Left renal pelvis (tissue), 4 donors: ENCODE measurements at regions not wholly inside any gene's neighbourhood (a gene's known extent, or its start where the extent isn't known, plus 50 kb on each side); places are given as distances from the start of the nearest gene placed in this dataset.

Experiments
- DNase-seq, 4 donors: peaks; one replicate each; pipeline ENCODE4 v3.0.0-alpha.2; 2013; ENCODE audit warnings: low read depth in 4 of 4, low spot score in 3 of 4

DNA sequence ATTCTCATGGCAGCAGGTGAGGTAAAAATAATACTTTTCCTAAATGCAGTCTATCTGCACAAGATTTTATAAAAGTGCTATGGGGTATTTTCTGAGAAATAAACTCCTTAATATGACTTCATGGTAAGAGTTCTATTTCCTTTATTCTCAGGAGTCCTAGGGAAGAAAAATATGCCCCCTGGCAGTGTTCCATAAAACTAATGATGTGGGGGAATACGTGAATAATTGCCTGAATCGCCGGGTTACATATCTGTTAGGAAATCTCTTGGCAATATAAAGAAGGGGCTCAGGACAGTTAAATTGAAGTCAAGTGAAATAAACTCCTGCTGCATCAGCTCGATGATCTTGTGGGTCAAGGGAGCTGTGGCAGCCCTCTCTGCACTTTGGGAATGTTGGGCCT lies 229.7 kb downstream of the MAFB start:
- DNase-seq, result no peak

DNA sequence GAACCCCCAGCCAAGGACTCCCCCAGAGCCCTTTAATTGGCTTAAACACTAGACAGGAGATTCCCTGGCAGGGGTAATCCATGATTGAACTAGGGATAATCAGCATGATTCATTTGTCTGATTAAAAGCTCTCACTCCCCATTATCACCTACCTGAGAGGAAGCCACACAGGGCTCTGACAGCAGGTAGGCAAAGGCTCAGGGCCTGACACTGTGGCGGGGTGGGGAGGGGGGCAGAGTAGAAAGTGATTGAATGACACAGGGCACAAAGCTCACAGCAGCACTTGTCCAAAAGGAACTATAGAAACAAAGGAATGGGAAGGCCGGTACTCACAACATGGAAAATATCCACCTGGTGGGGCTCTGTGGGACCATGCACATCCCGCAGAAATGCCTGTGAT lies 231.6 kb downstream of the MAFB start:
- no peak for DNase-seq

DNA sequence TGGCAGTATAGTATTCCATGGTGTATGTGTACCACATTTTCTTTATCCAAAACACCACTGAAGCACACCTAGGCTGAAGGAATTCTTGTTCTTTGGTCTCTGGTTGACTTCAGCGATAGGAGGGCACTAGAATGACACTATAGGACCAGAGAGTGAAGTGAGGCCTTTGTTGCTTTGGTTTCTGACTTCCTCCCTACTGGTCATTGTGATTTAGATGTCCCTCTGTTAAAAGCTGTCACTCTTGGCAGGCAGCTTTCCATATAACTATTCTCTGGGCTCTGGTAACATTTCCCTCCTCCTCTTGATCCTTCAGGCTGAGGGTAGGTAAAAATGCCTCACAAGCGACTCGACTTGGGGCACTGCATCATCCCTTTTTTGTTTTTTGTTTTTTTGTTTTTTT lies 236.3 kb downstream of the MAFB start:
- no peak for DNase-seq

DNA sequence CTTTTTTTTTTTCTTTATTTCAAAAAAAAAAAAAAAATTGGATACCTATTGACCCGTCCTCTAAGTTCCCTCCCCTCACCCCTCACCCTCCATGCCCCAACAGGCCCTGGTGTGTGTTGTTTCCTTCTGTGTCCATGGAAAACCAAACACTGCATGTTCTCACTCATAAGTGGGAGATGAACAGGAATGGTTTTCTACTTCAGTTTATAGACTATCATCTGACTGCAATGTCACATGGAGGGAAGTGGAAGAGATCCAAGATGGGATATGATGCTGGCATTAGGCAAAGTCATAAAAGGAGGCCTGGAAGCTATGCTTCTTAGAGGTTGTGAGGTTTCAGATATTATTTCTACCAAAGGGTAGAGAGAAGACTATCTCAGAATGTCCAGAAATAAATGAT lies 237.5 kb downstream of the MAFB start:
- DNase-seq, result no peak

DNA sequence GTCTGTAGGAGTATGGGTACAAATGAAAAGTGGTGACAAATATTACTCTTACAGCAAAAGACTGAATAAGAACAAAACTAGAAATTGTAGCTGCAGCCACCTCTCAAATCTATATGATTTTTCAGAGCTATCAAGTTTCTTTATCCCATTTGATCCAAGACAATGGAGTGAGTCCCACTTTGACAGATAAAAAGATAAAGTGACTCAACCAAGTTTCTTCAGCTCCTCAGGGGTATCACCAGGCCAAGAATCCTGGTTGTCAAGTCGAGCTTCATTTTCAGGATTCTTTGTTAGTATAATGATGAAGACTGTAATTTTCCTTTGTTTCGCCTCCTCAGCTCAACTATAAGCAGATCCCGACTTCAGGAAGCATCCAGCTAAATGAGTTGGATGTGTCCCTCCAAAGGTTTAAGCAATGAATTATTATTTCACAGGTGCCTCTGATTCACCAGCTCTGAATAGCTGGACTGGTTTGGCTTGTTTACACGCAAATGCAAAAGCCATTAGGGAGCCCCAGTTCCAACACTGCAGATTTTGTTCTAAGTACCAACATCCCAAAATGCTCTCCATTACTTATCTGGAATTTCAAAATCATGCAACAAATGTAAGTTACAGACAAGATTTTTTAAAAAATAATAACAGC lies 238.9 kb downstream of the MAFB start:
- DNase-seq, result no peak

DNA sequence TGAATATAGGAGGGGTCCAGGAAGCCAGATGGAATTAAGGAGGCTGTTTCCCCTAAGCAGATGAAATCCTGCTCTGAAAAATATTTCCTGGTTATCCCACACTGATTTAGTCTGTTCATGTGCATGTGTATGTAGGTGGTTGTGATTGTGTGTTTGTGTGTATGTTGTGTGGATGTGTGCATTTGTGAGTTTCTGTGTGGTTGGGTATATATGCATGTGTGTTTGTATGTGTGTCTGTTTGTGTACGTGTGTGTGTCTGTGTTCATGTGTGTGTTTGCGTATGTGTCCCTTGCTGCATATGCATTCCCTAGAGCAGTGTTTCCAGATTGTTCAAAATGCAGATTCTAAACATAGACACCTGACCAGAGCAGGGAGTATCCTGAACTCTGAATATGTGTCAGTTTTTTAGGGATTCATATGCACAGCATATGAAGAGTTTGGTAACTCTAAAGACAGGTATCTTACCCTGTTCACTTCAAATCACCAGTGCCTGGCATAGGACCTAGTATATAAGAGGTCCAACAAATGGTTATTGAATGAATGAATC lies 239.8 kb downstream of the MAFB start:
- DNase-seq, result no peak

DNA sequence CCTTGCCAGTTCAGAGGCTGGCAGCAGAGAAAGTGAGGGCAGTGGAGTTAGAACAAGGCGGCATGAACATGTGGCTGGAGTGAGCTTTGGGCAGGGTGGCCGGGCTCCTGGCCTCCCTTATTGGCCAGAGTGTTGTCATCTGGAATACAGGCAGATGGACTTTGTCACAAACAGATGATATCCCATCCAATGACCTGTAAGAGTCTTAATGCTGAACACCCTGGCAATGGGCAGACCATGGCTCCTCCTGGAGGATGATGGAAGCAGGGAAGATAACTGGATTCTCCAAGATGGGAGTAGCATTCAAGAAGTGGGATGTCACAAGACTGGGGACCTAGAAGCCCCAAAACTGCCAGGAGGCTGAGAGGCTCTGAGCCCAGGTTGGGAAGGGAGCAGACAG lies 242.1 kb downstream of the MAFB start:
- peak in 1 of 4 donors; percentile 29 for DNase-seq

DNA sequence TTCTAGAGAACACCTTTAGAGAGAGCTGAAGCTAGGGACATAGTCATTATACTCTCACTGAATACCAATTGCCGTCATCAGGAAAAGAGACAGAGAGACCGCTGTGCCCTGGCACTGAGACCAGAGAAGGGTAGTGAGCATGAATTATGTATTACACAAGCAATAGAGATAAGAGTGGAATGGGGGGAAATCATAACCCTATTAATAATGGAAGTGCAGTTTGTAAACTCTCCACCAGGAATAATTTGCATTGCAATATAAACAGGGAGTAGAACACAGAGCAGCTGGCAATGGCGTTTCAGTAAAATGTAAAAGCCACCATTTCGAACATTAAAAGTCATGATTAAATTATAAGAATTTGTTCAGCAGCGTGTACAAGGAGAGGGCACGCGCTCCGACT lies 244.5 kb downstream of the MAFB start:
- DNase-seq, result no peak

DNA sequence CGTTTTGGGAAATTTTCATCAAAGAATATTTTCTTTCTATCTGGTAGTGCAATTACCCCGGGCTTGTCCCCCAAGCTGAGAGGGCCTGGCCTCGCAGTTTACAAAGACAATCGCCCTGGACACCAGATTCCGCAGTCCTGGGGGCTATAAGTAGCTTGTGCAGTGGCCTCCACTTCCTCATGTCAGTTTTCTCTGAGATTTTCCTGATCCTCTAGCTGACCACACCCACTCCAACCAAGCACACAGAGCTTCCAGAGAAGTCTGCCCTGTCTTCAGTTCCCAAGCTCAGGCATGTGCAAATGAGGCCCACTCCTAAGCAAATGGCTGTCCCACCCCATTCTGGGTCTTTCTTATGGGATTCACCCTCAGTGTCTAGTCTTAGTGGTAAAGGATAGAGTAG lies 245.3 kb downstream of the MAFB start:
- no peak for DNase-seq

DNA sequence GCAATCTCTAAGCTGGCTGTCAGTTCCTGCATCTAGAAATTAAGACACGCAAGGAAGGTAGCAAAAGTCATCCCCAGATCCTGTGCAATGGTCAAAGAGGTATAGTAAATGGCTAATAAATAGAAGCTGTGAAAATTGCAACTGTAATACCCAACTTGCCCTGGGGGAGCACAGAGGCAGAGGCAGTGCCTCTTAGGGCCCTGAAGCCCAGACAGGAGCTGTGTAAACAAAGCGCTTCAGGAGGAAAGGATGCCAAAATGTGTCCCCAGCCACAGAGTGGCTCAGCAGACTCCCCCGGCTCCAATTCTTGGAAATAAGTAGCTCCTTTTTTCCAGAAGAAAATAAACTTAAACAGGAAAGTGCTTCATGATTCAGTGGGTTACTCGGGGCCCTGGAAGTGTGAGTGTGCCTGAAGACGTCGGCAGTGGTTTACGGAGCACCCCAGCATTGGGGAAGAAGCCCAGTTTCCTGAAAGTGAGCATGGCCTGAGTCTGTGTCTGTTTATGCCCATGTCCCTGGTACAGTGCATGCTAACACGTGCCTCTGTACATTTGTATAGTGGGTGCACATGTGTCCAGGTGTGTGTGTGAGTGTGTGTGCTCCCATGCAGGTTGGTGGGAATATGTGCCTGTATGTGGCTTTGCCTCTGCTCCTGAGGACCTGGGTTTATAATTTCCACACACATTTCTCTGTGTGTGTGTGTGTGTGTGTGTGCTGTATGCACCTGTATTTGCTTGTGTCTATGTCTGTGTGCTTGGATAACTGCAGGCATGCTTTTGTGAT lies 246.7 kb downstream of the MAFB start:
- no peak for DNase-seq

DNA sequence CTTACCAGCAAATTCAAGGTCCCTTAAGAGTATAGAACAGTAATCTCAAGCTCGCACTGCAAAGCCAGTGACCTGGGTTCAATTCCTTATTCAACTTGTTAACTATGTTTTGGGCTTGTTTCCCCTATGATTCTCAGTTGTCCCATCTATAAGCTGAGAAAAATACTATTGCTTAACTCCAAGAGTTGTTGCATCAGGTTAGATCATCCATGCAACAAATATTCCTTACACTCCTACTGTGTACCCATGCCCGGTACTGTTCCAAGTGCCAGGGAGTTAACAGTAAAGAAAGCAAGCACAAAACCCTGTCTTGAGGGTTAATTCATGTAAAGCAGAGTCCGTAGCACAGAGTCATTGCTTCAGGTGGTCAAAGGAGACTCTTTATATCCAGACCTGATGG lies 247.3 kb downstream of the MAFB start:
- no peak for DNase-seq

DNA sequence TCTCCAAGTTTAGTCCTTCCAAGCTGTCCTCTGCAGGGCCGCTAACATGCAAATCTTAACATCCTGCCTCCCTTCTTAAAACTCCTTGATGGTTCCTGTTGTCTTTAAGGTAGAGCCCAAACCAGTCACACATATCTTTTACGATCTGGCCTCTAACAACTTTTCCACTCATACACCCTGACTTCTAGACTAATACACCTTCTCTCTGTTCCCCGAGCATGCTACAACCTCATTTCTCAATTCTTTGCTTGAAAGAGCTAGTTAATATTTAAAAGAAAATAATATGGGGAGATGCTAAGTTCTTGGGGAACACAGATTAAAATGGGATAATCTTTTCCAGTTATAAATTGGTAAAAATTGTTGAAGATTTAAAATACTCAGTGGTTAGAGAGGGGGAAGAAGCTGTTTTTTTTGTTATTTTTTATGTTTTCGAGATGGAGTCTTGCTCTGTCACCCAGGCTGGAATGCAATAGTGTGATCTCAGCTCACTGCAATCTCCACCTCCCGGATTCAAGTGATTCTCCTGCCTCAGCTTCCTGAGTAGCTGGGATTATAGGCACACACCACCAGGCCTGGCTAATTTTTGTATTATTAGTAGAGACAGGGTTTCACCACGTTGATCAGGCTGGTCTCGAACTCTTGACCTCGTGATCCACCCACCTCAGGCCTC lies 250.7 kb downstream of the MAFB start:
- no peak for DNase-seq

DNA sequence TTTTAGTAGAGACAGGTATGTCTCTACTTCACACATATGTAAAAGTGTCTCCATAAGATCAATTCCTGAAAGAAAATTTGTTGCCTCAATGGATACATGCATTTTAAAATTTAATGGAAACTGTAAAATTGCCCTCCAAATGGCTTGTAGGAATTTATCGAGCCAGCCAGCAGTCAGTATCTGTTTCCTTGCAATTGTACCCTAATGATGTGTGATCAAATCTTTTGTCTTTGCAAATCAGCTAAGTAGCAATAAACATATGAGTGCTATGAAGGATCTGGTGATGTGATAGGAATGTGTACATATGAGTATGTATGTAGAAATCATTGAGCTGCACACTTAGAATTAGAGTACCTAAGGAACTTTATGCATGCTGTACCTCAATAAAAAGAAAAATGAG lies 253.0 kb downstream of the MAFB start:
- no peak for DNase-seq

DNA sequence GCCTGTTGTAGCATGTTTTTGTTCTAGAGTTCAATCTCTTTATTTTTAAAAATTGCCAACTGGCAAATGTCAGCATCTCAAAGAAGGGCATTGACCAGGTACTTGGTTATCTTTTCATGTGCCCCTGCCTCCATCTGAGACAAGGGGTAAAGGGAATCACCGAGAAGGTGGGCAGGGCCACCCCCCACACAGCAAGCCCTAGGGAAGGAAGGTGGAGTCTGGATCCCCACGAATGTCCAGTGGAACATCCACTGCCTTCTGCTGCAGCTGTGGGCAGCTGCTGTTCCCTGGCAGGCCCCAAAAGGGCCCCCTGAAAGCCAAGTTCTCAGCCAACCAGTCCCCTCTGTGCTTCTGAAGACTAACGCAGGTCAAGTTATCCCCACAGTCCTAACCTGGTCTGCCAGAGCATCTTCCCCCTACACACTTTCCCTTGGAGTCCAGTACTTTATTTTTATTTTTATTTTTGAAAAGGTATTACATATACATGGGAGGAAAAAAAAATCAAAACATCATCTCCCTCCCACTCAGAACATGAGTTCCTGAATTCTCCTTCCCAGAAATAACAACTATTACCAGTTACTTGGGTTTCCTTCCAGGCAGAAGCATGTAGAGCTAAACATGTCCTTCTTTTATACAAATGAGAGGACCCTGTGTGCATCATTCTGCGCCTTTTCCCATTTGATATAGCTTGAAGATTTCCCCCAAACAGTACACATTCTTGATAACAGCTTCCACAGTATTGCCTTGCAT lies 253.7 kb downstream of the MAFB start:
- DNase-seq, result no peak

DNA sequence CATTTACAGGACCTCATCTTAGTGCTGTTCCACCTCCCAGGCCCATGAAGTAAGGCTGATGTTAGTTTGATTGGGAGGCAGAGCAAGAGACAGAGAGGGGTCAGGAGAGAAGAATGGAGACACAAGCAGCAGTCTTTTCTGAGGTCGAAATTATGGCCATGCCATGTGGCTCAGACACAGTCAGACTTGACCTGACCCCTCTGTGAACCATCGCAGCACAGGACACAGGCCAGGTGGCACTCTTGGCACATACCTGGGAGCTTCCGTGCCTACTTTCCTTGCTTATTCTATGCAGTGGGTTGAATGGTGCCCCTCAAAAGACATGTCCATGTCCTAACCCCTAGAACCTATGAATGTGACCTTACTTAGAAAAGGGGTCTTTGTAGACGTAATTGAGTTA lies 254.9 kb downstream of the MAFB start:
- DNase-seq, result no peak

DNA sequence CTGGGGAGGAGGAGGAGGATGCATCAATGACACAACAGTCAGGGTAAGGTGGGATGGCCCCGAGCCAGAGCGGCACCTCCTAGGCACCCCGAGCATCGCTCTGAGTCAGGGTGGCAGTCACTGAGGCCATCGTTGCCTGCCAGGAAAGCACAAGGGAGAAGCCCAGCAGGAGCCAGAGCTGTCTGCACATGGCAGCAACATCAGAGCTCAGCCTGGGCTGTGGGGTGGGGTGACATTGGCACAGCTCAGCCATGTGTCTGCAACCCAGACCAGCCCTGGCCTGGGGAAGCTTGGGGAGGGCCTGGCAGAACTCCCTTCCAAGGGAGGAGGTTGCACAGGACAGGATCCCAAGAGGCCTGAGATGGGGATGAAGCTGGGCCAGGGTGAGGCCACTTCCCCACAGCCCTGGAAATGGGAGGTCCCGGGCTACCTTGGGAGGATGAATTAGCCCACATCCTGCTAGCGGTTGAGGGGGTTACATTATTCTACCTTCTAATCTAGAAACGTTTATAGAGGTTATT lies 255.6 kb downstream of the MAFB start:
- no peak for DNase-seq

DNA sequence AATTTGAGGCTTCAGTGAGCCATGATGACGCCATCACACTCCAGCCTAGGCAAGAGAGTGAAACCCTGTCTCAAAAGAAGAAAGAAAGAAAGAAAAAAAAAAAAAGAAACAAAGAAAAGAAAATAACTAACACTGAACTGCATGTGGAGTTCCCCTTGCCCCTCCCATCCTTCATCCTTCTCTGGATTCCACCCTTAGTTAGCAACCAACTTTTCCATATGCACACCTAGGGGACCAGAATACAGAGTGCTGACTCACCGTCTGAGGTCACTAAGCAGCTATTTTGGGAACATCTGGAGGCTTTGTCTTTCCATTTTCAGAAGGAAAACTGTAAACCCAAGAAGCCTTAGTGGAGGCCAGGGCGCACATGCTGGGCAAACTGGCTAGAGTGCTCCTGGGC lies 257.4 kb downstream of the MAFB start:
- DNase-seq, result no peak

DNA sequence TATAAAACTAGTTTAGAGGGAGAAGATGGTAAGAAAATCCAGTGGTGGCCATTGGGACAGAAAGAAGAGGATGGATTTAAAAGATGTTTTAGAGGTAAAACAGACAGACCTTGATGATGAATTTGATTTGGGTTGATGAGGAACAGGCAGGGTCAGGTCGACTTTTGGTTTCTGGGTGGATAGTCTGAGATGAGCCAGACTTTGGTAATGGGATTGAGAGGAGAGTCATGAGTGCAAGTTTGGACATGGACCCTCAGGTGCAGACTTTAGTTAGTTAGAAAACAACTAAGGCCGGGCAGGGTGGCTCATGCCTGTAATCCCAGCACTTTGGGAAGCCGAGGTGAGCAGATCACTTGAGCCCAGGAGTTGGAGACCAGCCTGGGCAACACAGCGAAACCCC lies 257.9 kb downstream of the MAFB start:
- DNase-seq, result no peak

DNA sequence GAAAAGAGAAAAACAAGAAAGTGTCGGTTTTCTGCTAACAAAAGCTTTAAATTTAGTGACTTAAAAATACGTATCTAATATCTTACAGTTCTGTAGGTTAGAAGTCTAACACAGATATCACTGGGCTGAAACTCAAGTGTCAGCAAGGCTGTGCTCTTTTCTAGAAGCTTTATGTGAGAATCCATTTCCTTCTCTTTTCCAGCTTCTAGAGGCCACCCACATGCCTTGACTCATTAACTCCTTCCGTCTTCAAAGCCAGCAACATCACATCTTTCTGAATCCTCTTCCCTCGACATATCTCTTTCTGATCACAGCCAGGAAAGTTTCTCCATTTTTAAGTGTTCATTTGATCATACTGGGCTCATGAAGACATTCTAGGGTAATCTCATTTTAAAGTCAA lies 262.0 kb downstream of the MAFB start:
- DNase-seq, result no peak

DNA sequence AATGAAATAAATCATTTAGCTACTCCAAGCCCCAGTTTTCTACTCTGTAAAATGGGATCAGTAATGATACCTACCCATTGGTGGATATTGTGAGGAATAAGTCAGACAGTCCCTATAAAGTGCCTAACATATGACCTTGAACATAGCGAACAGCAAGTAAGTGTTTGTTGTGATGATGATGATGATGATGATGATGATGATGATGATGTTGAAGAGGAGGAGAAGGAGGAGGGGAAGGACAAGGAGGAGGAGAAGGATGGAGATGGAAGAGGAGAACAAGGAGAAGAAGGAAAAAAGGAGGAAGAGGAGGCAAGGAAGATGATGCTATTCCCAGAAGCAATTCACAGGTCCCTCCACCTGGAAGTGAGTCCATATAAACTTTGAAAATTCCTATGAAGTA lies 264.3 kb downstream of the MAFB start:
- DNase-seq, result no peak

DNA sequence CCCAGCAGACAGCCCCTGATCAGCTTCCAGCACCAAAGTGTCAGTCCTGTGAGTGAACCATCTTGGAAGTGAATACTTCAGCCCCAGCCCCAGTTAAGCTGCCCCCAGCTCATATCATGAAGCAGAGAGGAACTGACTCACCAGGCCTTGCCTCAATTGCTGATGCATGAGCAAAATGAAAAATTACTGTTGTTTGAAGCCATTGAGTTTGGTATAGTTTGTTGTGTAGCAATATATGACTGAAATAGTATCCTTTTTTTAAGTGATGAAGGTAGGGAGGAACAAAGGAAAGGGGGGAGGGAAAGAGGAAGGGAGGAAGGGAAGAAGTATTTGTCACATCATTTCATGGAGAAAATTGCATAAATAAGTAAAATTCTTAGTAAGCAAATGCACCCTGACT lies 266.4 kb downstream of the MAFB start:
- DNase-seq, result no peak
